Cardiac muscle cell (in vitro differentiated cells and primary cell): ENCODE measurements at regions not wholly inside any gene's neighbourhood (a gene's known extent, or its start where the extent isn't known, plus 50 kb on each side); places are given as distances from the start of the nearest gene placed in this dataset.

Source experiments
- DNase-seq, 2 donors: peaks; one replicate each; pipeline versions ENCODE4 v3.0.0 to v3.0.0-alpha.2; 2010 to 2017; ENCODE audit warnings: low read depth in 1 of 2, low spot score in 1 of 2
- H3K27ac ChIP-seq: fragments of 200-600 bp; sonication (generic); 2 replicates; pipeline ENCODE4 v1.5.1; 2016
- H3K27me3 ChIP-seq: fragments of 200-600 bp; sonication (generic); 2 replicates; pipeline ENCODE4 v1.6.0; 2016; ENCODE audit warnings: control low read depth
- H3K36me3 ChIP-seq: fragments of 200-600 bp; sonication (generic); 2 replicates; pipeline ENCODE4 v1.5.1; 2016; ENCODE audit warnings: control low read depth
- H3K4me1 ChIP-seq: fragments of 200-600 bp; sonication (generic); 2 replicates; pipeline ENCODE4 v1.8.1; 2017; ENCODE audit warnings: low read depth, mild to moderate bottlenecking, mixed run types
- H3K4me3 ChIP-seq: fragments of 200-600 bp; sonication (generic); 2 replicates; pipeline ENCODE4 v1.5.1; 2016; ENCODE audit warnings: mild to moderate bottlenecking
- H3K9me3 ChIP-seq: fragments of 200-600 bp; sonication (generic); 2 replicates; pipeline ENCODE4 v1.5.1; 2017; ENCODE audit warnings: low read depth, mild to moderate bottlenecking, control low read depth
- TF ChIP-seq, protein P1 (sequence below): IDR thresholded peaks from 2 replicates; pipeline ENCODE4 v1.5.1; 2012; ENCODE audit warnings: low read depth, mild to moderate bottlenecking, low read length

DNA sequence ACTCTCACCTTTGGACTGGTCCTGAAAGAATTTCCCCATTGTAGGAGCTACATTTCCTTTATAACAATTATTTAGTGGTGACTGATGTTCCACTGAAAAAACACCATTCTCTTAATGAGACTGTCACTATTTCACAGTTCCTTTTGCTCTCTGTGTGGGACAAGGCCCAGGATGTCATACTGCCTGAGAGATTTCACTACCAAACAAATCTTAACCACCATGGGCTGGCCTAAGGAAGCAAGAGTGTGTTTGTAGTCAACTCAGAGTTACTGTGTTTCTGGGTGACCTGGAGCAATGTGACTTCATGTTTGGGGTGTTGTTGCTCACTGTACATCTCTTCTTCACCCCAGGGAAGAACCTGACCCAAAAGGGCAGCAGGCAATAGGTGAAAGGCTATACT lies 50.1 kb upstream of the ZNF608 start:
- Histone ChIP-seq H3K27ac (no peak overlapping the region), H3K4me1 (peaks cover 12% of the 10 kb centered on the region), H3K27me3 (no peaks in the 10 kb centered on the region), H3K4me3 (no peak overlapping the region), H3K36me3 (no peaks in the 10 kb centered on the region), H3K9me3 (no peaks in the 10 kb centered on the region)
- no peak for DNase-seq
- TF ChIP-seq, protein P1, sequence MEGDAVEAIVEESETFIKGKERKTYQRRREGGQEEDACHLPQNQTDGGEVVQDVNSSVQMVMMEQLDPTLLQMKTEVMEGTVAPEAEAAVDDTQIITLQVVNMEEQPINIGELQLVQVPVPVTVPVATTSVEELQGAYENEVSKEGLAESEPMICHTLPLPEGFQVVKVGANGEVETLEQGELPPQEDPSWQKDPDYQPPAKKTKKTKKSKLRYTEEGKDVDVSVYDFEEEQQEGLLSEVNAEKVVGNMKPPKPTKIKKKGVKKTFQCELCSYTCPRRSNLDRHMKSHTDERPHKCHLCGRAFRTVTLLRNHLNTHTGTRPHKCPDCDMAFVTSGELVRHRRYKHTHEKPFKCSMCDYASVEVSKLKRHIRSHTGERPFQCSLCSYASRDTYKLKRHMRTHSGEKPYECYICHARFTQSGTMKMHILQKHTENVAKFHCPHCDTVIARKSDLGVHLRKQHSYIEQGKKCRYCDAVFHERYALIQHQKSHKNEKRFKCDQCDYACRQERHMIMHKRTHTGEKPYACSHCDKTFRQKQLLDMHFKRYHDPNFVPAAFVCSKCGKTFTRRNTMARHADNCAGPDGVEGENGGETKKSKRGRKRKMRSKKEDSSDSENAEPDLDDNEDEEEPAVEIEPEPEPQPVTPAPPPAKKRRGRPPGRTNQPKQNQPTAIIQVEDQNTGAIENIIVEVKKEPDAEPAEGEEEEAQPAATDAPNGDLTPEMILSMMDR = no peak

DNA sequence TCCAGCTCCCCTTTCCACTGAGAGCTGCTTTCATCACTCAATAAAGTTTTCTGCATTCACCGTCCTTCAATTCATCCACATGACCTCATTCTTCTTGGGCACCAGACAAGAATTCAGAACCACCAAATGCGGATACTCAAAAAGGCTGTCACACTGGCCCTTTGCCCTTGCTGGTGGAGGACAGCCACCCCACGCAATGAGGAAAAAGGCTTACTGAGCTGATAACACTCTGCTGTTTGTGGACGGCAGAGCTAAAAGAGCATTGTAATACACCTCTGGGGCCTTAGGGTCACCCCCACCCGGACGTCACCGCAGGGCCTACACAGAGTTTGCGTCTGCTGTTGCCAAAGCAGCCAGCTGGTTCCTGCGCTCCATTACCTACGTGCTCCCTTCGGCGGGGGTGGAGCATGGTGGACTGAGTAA lies 51.2 kb upstream of the ZNF608 start:
- Histone ChIP-seq H3K27me3 (no peaks in the 10 kb centered on the region), H3K27ac (no peak overlapping the region), H3K36me3 (no peaks in the 10 kb centered on the region), H3K4me1 (peaks cover 12% of the 10 kb centered on the region), H3K9me3 (no peaks in the 10 kb centered on the region), H3K4me3 (no peak overlapping the region)
- DNase-seq = peak in 1 of 2 donors; percentile 26
- TF ChIP-seq, protein P1 = no peak

DNA sequence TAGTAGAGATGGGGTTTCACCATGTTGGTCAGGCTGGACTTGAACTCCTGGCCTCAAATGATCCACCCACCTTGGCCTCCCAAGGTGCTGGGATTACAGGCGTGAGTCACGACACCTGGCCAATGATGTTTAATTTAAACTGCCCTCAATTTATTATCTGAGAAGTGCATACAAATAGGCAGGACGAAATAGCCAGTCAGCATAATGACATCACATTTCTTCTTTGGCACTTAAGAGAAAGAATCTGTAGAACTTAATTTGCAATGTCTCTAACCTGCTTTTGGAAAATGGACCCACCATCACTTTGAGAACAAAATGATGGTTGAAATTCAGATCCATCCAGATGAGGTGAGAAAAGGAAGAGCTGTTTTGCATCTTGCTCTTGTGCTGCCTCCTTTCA lies 52.5 kb upstream of the ZNF608 start:
- no peak overlapping the region for H3K4me3 ChIP-seq

DNA sequence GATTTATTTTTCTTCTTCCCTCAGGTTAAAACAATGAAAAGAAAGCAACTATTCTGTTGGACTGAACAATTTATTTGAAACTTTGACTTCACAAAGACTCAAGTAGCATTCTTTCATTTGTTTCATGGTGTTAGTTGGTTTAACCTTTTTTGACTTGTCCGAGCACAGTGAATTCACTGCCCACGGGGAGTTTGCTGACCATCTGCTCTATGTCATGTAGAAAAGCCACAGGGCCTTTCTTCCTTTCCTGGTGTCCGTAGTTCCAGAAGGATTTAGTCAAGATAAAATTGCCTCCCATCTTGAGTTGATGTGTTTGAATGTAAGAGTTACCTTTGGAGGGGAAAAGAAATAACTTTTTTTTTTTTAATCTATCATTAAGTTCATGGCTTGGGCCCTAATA lies 55.1 kb upstream of the ZNF608 start:
- H3K27ac ChIP-seq = no peak overlapping the region

More for the DNA sequence above, 52.5 kb upstream of the ZNF608 start:
- no peak for DNase-seq
- Histone ChIP-seq H3K36me3 (no peaks in the 10 kb centered on the region), H3K27me3 (no peaks in the 10 kb centered on the region), H3K9me3 (no peaks in the 10 kb centered on the region), H3K27ac (no peak overlapping the region), H3K4me1 (peaks cover 12% of the 10 kb centered on the region)
- TF ChIP-seq, protein P1 = no peak

DNA sequence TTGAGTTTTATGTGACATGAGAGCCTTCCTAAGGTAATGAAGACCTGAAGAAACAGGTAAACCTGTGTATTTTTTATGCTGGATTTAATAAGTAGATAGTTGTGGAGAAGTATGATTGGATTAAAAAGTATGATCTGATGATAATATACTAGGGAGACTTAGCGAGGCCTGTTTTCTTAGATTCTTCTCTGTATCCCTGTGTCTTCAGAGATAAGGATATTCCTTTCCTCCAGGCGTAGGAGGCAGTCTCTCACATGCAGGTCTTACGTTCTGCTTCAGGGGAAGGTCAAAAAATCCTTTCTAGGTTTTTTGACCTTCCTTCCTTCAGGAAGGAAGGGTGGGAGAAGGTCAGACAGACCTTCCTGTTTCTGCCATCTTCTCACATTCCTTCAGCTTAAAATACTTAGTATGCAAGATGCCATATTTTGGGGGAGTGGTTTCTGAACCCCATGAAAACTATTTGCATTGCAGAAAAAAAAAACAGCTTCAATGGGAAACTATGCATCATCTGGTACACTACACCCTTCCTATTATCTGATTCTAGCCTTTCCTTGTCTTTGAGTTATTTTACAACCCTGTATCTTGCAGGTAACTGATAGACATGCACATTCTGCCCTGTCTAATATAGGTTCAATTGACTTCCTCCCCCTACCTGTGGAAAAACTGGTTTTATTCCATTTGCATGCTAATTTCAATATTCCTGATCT lies 57.3 kb upstream of the ZNF608 start:
- no peaks in the 10 kb centered on the region for H3K27me3 ChIP-seq
- peaks cover 14% of the 10 kb centered on the region for H3K4me1 ChIP-seq
- no peaks in the 10 kb centered on the region for H3K36me3 ChIP-seq
- H3K27ac ChIP-seq = no peak overlapping the region
- TF ChIP-seq, protein P1 = no peak
- no peaks in the 10 kb centered on the region for H3K9me3 ChIP-seq
- DNase-seq = no peak
- H3K4me3 ChIP-seq = no peak overlapping the region

More for the DNA sequence above, 55.1 kb upstream of the ZNF608 start:
- Histone ChIP-seq H3K4me1 (peaks cover 5% of the 10 kb centered on the region), H3K4me3 (no peak overlapping the region), H3K36me3 (no peaks in the 10 kb centered on the region), H3K9me3 (no peaks in the 10 kb centered on the region), H3K27me3 (no peaks in the 10 kb centered on the region)
- DNase-seq = no peak
- TF ChIP-seq, protein P1 = no peak
